ENCODE measurements at regions not wholly inside any gene's neighbourhood (a gene's known extent, or its start where the extent isn't known, plus 50 kb on each side); places are given as distances from the start of the nearest gene placed in this dataset.

DNA sequence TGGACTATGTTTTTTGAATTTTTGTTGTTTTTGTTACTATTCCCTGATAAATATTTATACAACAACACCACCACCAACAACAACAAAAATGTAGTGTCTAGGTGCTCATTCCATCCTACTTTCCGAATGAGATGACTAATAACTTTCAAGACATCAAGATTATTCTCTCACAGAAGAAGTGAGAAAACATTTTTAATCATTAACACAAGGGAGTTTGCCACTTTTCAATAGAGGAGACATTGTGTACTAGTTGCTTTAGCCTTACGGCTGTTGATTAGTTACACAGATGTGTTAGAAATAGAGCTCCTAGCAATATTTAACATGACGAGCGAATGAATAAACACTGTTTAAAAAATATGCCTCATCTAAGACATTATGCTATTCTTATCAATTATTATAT is 898.8 kb downstream of the C4orf33 start:
- no peaks in the 10 kb centered on the region for H3K9me3 ChIP-seq (ENCODE audit: insufficient read depth, low read length, severe bottlenecking)
- no peaks in the 10 kb centered on the region for H3K4me1 ChIP-seq (ENCODE audit: insufficient read depth, low read length)
- no peaks in the 10 kb centered on the region for H3K27me3 ChIP-seq (ENCODE audit: insufficient read depth, low read length, poor library complexity)
- no peak overlapping the region for H3K27ac ChIP-seq (ENCODE audit: low read length)
- TF ChIP-seq EZH2 (IDR thresholded peaks at IDR 0.05; ENCODE audit: borderline replicate concordance, low read depth, low read length, severe bottlenecking), result no peak
- TF ChIP-seq, protein P1, sequence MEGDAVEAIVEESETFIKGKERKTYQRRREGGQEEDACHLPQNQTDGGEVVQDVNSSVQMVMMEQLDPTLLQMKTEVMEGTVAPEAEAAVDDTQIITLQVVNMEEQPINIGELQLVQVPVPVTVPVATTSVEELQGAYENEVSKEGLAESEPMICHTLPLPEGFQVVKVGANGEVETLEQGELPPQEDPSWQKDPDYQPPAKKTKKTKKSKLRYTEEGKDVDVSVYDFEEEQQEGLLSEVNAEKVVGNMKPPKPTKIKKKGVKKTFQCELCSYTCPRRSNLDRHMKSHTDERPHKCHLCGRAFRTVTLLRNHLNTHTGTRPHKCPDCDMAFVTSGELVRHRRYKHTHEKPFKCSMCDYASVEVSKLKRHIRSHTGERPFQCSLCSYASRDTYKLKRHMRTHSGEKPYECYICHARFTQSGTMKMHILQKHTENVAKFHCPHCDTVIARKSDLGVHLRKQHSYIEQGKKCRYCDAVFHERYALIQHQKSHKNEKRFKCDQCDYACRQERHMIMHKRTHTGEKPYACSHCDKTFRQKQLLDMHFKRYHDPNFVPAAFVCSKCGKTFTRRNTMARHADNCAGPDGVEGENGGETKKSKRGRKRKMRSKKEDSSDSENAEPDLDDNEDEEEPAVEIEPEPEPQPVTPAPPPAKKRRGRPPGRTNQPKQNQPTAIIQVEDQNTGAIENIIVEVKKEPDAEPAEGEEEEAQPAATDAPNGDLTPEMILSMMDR (IDR thresholded peaks at IDR 0.05; ENCODE audit: borderline replicate concordance, extremely low read depth, low read length, poor library complexity, severe bottlenecking), result no peak
- no peak overlapping the region for H2AFZ ChIP-seq (ENCODE audit: low read depth, low read length)
- ATAC-seq (ENCODE audit: insufficient read depth, low read depth), result no peak
- no peaks in the 10 kb centered on the region for H3K79me2 ChIP-seq (ENCODE audit: insufficient read depth, low read length)
- H3K4me2 ChIP-seq (ENCODE audit: insufficient read depth, low read length), result no peak overlapping the region
- H3K36me3 ChIP-seq (ENCODE audit: insufficient read depth, low read length), result no peaks in the 10 kb centered on the region
- H3K4me3 ChIP-seq (ENCODE audit: low read depth in 1 of 2, low read length in 2 of 2), result no peak overlapping the region
- no peak for DNase-seq
- H3K9ac ChIP-seq (ENCODE audit: low read depth, low read length), result no peak overlapping the region
- H4K20me1 ChIP-seq (ENCODE audit: insufficient read depth, low read length), result no peaks in the 10 kb centered on the region

DNA sequence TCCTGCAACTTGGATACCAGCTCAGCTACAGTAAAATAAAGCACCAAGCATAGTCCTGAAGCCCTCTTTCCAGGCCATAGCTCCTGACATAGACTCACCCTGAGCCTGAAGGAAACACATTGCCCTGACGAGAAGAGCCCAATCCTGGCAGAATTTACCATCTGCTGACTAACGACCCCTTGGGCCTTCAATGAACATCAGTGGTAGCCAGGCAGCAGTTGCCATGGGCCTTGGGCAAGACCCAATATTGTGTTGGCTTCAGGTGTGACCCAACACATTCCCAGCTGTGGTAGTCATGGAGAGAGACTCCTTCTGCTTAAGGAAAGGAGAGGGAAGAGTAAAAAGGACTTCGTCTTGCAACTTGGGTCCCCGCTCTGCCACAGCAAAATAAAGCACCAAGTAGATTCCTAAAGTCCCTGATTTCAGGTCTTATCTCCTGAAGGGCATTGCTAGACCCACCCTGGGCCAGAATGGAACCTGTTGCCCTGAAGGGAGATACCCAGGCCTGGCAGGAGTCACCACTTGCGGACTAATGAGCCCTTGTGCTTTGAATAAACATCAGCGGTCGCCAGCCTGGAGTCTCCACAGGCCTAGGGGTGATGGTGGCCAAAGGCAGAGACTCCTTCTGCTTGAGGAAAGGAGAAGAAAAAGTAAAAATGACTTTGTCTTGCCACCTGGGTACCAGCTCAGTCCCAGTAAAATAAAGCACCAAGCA is 902.6 kb downstream of the C4orf33 start:
- Histone ChIP-seq H2AFZ (ENCODE audit: low read depth, low read length) (no peak overlapping the region), H3K4me2 (ENCODE audit: insufficient read depth, low read length) (no peak overlapping the region), H3K4me3 (ENCODE audit: low read depth in 1 of 2, low read length in 2 of 2) (no peak overlapping the region), H3K36me3 (ENCODE audit: insufficient read depth, low read length) (no peaks in the 10 kb centered on the region), H3K79me2 (ENCODE audit: insufficient read depth, low read length) (no peaks in the 10 kb centered on the region), H3K27ac (ENCODE audit: low read length) (no peak overlapping the region), H3K9ac (ENCODE audit: low read depth, low read length) (no peak overlapping the region), H3K27me3 (ENCODE audit: insufficient read depth, low read length, poor library complexity) (no peaks in the 10 kb centered on the region), H3K4me1 (ENCODE audit: insufficient read depth, low read length) (no peaks in the 10 kb centered on the region), H3K9me3 (ENCODE audit: insufficient read depth, low read length, severe bottlenecking) (no peaks in the 10 kb centered on the region), H4K20me1 (ENCODE audit: insufficient read depth, low read length) (no peaks in the 10 kb centered on the region)
- no peak for ATAC-seq (ENCODE audit: insufficient read depth, low read depth)
- TF ChIP-seq, protein P1 (IDR thresholded peaks at IDR 0.05; ENCODE audit: borderline replicate concordance, extremely low read depth, low read length, poor library complexity, severe bottlenecking), result no peak
- no peak for TF ChIP-seq EZH2 (IDR thresholded peaks at IDR 0.05; ENCODE audit: borderline replicate concordance, low read depth, low read length, severe bottlenecking)
- no peak for DNase-seq

DNA sequence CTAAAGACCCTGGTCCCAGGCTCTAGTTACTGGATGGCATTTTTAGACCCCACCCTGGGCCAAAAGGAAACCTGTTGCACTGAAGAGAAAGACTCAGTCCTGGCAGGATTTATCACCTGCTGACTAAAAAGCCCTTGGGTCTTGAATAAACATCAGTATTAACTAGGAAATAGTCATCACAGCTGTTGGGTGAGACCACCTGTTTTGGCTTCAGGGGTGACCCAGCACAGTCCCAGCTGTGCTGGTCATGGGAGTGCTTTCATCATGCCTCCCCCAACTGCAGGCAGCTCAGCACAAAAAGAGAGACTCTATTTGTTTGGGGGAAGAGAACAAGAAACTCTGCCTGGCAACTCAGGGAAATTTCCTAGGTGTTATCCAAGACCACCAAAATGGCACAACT is 903.2 kb downstream of the C4orf33 start:
- H3K27me3 ChIP-seq (ENCODE audit: insufficient read depth, low read length, poor library complexity), result no peaks in the 10 kb centered on the region
- H3K27ac ChIP-seq (ENCODE audit: low read length), result no peak overlapping the region
- no peaks in the 10 kb centered on the region for H3K36me3 ChIP-seq (ENCODE audit: insufficient read depth, low read length)
- H4K20me1 ChIP-seq (ENCODE audit: insufficient read depth, low read length), result no peaks in the 10 kb centered on the region
- H2AFZ ChIP-seq (ENCODE audit: low read depth, low read length), result no peak overlapping the region
- no peak overlapping the region for H3K4me3 ChIP-seq (ENCODE audit: low read depth in 1 of 2, low read length in 2 of 2)
- DNase-seq (no peak), ATAC-seq (ENCODE audit: insufficient read depth, low read depth) (no peak)
- H3K4me1 ChIP-seq (ENCODE audit: insufficient read depth, low read length), result no peaks in the 10 kb centered on the region
- no peaks in the 10 kb centered on the region for H3K9me3 ChIP-seq (ENCODE audit: insufficient read depth, low read length, severe bottlenecking)
- H3K9ac ChIP-seq (ENCODE audit: low read depth, low read length), result no peak overlapping the region
- H3K79me2 ChIP-seq (ENCODE audit: insufficient read depth, low read length), result no peaks in the 10 kb centered on the region
- TF ChIP-seq, protein P1 (IDR thresholded peaks at IDR 0.05; ENCODE audit: borderline replicate concordance, extremely low read depth, low read length, poor library complexity, severe bottlenecking), result no peak
- no peak overlapping the region for H3K4me2 ChIP-seq (ENCODE audit: insufficient read depth, low read length)

All from DND-41 (cell line).